T-helper 22 cell (primary cell): ENCODE measurements at regions not wholly inside any gene's neighbourhood (a gene's known extent, or its start where the extent isn't known, plus 50 kb on each side); places are given as distances from the start of the nearest gene placed in this dataset.

ENCODE experiments used
- DNase-seq: peaks from one replicate; pipeline ENCODE4 v3.0.0-alpha.2; 2020; ENCODE audit warnings: low read depth

DNA sequence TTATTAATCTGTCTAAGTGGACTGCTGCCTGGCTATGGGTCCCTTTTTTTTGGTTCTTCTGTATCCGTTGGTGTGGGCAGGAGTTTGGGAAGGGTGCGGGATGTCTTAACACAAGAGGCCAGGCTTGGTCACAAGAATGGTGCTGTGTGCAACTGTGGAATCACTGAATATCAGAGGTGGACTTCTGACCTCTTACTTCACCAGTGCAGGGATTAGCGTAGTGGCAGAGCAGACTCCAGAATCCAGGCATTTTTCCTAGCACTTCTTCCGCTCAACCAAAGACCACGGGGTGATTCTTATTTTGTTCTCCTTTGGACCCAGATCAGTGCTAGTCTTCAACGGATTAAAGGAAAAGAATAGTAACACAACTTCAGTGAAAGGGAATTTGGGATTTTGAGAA, 254.3 kb upstream of the TNP1 start:
- no peak for DNase-seq

DNA sequence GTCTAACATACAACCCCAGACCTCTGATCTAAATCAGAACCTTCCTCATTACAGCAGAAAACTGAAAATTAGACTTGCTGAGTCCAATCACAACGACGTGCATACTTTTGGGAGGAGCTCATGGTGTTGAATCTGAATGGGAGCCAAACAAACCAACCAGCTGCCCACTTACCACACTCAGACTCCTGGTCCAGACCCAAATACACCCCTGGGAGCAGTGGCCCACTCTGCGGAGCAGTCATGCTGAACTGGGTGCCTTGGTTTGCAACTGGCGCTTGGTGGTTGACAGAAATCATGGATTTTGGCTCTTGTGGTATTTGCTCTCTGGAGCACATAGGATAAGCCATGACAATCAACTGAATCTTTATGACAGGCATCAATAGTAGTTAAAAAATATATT, 253.6 kb upstream of the TNP1 start:
- no peak for DNase-seq

DNA sequence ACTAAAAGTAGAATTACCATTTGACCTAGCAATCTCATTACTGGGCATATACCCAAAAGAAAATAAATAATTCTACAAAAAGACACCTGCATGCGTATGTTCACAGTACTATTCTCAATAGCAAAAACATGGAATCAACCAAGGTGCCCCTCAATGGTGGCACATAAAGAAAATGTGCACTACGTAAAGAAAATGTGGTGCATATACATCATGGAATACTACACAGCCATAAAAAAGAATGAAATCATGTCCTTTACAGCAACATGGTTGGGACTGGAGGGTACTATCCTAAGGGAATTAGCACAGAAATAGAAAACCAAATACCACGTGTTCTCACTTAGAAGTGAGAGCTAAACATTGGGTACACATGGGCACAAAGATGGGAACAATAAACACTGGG, 250.7 kb upstream of the TNP1 start:
- DNase-seq: no peak

DNA sequence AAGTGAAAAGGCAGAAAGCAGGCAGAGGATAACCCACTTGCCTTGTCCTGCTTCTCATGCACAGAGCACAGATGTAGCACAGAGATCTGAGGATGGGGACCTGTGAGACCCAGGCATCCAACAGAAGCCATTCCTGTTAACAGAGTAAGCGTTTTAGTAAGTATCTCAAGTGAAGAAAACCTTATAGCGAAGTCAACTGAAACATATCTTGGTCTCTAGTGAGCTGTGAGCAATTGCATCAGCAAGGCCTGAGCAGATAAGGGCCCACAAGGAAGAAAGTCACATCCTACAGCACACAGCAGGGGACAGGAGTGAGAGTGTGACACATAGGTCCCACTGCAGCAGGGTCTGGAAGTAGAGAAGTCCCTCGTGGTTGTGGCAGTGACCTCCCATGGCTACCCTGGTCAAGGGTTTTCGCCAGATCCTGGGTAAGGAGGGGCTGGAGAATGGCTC, 248.7 kb upstream of the TNP1 start:
- DNase-seq: no peak

DNA sequence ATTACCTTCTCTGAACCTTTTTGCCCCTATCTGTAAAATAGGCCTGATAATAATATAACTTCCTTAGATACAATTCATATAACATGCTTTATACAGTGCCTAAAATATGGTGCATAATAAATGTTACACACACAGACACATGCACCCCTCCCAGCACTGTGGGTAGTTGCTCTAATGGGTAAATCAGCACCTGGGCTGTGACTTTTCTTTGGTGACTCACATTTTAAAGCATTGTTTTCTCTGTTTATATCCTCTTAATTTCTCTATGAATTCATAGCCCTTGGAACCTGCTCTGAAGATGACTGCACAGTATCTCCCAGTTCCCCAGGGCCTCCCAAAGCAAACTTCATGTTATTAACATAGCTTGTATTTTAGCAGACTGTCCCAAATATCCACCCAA, 248.2 kb upstream of the TNP1 start:
- DNase-seq: no peak

DNA sequence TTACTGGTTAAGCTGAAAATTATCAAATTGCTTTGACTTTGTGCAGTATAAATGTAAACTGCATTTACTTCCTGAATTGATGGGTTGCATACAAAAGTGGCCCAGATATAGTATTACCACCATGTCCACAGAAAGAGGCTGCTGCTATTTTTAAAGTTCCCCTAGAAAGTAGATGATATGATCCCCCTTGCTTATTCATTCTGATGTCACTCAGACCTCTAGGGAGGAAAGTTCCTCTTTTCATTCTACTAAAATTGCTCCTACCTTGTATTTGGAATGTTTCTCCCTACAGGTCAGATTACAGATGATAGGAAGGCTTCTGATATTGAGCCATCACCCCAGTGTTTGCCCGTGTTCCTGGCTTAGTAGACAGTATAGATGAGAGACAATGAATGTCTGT, 247.6 kb upstream of the TNP1 start:
- no peak for DNase-seq

DNA sequence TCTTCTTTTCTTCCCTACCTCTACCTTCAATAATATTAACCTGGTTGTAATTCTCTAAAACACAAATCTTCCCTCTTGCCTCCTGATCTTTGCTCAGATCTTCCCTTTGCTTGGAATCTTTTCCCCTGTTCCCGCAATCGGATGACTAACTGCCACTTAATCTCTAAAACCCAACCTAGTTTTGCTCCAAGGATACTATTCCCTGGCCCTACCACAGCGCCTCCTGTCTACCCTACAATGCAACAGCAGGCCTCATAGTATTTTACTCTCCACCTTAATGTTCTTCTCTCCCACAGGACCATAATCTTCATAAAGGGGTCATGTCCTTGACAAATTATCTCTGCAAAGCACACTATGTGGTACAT, 246.8 kb upstream of the TNP1 start:
- DNase-seq: no peak

DNA sequence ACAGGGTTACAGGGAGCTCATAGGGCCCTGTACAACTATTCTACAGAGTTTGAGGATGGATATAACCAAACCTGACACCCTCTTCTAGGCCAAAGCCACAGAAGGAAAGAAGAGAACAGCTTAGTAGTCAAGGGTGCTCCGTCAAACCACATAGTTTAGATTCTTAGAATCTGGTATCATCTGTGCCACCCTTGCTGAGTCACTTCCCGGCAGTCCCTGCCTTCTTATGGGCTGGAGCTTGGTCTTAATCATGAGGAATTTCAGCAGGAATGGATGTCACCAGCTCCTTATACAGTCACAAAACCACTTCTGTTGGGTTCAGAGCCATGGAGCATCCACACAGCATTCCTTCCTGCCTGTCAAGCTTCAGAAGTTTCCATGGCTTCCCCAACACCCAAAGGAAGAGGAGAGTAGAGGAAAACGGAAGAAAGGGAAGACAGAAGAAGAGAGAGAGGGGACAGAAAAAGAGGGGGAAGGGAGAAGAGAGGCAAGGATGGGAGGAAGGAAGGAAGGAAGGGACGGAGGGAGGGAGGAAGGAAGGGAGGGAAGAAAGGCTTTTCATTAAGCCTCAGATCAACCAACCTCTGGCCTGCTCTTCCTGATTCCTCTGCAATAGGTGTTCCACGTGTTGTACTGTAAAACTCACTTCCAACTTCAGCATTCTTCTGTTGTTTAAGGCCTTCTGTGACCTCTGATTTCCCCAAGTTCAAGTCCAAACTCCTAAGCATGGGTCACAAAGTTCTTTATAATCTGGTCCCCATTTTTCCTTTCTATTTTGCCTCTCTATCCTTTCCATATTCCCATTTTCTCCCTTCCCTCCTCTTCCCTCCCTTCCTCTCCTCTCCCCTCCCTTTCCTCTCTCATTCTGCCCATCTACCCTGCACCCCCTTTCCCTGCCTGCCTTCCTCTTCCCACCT, 246.1 kb upstream of the TNP1 start:
- no peak for DNase-seq

DNA sequence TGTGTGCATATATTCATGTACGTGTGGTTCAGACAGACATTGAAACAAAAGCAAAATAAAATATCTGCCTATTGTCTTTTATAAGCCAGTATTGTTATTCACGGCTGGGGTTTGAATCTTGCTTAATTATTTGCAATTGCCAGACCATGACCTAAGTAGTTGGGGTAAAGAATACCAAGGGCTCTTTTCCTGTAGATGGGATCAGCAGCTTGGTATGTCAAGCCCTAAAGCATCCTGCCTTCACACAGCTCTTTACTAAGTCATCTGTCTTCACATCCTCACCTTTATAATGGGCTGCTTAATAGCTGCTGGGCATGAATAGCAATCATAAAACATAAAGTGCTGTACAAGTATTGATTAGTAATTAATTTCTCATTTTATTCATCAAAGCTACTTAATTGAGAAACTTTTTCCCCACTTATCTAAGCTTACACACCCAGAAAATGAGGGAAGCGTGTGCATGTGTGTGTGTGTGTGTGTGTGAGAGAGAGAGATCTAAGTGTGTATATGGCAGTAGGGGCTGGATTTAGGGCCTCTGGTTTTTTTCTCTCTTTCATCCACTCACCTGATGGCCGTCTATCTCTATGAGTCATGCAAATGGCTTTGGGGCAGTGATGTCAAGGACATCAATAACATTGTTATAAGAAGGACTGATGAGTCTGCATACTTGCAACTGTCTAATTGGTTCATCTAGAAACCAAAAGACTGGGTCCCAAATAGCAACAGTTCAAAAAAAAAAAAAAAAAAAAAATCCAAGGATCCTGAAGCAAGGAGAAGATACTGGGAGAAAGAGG, 244.1 kb upstream of the TNP1 start:
- DNase-seq: no peak

DNA sequence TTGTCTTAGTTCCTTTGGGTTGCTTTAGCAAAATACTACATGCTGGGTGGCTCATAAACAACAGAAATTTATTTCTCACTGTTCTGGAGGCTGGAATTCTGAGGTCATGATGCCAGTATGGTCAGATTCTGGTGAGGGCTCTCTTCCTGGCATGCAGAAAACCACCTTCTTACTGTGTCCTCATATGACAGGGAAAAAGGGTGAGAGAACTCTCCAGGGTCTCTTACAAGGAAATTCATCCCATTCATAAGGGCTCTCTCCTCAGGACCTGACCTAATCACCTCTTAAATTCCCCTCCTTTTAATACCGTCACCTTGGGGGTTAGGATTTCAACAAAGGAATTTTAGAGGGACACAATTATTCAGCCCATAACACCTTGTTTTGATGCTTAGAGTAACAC, 243.1 kb upstream of the TNP1 start:
- DNase-seq: no peak

DNA sequence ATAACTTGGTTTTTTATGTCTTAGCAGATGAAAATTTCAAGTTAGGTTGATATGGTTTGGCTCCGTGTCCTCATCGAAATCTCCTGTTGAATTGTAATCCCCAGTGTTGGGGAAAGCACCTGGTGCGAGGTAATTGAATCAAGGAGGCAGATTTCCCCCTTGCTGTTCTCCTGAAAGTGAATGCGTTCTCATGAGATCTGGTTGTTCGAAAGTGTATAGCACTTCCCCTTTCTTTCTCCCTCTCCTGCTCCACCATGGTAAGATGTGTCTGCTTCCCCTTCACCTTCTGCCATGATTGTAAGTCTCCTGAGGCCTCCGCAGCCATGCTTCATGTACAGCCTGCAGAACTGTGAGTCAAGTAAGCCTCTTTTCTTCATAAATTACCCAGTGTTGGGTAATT, 242.1 kb upstream of the TNP1 start:
- DNase-seq: no peak

DNA sequence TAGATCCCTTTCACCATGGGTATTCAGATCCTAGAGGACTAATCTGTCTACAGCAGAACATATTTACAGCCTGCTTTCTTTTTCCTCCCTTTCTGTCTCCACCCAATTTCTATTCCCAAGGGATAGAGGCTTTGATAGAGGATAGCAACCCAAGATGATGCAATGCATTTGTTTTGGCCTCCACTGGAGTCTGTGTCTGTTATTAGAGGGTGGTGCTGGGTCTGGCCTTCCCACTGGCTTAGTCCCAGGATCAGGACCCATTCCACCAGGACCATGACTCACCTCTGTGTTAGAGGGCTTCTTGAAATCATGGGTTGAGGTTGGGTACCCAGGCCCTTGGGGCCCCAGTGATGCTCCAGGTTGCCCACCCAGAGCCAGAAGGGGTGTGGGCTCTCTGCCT, 239.7 kb upstream of the TNP1 start:
- no peak for DNase-seq

DNA sequence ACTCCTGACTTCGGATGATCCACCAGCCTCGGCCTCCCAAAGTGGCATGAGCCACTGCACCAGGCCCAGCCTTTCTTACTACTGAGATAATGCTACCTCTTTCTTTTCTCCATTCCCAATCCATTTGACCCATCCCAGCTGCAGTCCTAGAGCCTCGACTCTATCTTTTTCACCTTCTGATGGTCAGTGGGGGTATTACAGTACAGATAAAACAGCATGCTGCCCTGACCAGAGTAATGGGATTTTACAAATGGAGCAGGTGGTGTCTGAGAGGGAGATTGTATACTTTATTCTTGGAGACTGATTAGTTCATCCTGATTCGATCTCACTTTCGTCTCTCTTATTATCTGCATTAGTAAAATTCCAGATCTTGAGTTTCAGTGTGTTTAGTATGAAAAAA, 238.6 kb upstream of the TNP1 start:
- no peak for DNase-seq

DNA sequence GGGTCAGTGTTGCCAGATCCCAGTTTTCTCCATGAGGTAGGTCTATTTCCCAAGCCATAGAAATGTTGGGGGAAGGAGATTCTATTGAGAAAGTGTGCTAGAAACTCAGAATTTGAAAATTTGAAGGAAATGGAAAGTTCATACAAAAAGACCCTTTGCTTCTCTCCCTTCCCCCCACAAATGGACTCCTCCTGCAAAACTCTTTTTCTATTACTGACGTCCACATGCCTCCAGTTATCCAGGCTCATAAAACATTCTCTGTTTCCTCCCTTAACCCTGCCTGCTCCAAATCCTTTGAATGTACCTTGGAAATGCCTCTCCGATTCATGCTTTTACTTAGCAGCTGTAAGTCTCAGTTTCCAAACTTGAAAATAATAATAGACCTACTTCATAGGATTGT, 237.5 kb upstream of the TNP1 start:
- no peak for DNase-seq

DNA sequence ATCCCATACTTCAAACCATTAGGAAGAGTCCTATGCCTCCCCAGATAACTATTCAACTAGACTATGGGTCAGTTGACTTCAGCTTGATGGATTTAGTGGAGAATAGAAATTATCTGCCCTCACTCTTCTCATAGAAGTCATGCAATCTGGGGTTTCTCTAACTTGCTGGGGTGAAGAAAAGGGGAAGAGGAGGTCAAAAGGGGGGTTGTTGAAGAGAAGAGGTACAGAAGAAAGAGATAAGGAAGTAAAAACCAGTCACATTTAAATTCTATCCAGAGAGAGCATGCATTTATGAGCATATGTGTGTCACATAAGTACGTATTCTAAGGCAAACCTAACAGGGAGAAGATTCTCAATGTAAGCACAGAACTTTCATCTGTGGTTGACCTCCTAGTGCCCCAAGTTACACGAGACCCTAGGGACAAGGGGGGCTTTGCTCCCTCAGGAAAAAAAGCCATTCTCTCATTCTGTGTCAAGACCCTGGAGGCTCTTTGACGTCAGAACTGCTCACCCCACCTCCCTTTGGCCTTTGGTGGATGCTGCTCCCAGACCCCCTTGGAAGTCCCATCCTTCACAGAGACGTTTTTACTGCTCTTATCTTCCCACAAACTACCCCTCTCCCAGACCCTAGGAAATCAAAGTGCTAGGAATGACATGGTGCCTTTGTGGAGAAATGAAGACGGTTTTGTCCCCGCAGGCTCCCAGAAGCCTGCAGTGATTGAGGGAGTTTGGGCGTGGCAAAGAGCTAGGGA, 236.8 kb upstream of the TNP1 start:
- no peak for DNase-seq

DNA sequence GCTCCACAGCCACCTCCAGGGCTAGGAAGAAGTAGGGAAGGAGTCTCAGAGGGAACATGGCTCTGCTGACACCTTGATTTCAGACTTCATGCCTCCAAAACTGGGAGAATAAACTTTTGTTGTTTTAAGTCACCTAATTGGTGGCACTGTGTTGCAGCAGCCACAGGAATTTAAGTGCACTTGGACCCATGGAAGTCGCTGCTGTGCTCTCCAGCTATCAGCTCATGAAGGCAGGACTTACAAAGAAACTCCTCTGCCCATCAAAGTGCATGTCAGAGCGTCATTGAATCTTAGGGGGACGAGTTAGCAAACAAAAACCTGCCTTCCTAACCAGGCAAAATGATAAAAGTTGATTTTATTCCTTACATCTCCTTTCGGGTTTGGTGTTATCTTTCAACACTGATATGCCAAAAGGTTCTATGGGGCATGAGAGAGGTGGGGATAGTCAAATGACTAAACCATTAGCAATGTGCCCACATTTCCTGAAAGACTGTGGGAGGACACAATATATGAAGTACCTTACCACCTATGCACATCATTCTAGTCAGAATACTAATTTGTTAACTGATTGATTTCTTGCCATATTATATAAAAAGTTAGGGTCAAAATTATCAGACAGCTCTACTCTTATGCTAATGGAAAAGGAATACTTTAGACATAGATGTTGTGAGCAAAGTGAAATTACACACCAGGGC, 235.8 kb upstream of the TNP1 start:
- DNase-seq: no peak

DNA sequence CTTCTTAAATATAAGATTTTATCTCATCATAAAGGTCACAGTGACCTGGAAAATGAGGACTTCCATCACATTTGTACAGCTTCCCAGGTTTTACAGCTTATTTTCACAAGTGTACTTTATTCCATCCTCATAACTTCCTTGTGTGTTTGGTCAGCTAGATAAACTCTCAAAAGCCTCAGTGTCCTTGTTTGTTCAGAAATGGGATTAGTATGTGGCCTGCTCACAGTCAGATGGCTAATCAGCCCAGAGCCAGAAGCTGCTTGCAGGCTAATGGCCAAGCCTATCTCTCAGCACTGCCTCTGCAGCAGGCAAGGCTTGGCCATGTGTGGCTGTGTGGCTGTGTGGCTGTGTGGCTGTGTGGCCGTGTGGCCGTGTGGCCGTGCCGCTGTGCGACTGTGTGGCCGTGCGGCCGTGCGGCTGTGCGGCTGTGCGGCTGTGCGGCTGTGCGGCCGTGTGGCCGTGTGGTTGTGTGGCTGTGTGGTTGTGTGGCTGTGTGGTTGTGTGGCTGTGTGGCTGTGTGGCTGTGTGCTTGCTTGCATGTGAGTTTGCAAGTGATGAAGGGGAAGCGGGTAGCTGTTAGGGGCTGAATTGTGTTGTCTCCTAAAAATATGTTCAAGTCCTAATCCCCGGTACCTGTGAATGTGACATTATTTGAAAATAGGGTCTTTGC, 233.0 kb upstream of the TNP1 start:
- no peak for DNase-seq

DNA sequence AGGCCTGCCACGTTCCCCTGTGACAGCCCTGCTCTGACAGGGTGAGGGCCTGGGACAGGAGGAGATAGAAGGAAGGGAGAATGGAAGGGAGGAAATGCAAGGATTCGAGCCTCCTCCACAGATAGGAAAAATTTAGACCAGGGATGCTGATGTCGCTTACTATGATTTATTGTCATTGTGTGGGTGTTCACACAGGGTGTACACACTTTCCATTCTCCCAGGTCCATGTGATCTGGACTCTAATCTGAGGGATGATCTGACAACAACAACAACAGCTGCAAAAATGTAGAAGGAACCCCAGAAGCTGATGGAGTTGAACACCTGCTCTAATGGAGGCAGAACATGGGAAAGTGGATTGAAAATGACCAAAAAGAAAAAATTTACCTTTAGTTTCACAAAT, 231.7 kb upstream of the TNP1 start:
- no peak for DNase-seq

DNA sequence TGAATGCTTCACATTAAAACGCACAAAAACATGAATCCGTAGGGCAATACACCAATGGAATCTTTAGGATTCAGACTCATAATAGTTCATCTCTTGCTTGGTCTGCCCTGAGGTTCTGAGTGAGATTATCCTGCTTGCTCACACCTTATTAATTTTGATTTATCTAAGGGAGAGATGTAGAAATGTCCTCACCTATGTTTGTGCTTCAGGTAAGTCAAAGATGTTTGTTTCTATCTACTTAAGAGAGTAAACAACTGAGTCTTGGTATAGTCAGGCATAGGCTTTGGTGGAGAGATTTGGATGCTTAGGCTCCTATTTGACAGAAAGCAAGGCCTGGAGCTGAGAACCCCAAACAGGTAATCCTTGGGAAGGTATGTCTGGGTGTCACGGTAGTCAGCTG, 231.0 kb upstream of the TNP1 start:
- DNase-seq: no peak

DNA sequence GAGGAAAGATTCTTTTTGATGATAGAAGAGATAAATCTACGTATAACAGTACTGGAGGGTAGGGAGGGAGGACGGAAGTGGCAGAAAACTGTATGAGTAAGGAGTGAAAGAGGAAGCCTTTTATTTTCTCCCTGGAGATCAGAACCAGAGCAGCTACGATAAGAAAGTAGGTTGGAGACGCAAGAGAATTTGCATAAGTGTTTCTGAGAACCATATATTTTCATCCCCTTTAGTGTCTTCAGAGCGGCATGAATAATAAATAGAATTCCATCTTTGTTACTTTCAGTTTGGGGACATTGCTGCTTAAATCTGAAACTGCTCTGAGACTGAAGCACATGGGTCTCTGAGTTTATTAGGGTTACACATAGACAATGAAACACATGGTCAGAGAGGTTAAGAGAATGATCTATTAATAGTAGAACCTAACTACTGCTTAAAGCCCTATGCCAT, 230.2 kb upstream of the TNP1 start:
- DNase-seq: no peak

DNA sequence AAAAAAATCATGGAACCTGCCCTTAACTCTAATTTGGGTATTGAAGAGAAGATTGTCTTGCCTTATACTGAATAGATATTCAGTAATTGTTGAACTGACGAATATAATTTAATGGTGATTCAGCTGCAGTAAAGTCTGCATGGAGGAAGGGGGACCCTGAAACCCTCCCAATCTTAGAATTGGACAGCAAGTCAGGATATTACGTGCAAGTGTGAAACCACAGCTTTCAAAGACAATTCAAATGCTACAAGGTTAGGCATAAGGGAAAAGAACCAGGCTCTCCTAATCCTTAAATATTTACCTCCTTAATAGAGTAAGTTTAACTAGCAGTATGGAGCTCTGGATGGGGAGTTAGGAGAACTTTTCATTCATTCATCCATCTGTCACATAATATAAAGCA, 226.9 kb upstream of the TNP1 start:
- no peak for DNase-seq
